ENCODE measurements at regions not wholly inside any gene's neighbourhood (a gene's known extent, or its start where the extent isn't known, plus 50 kb on each side); places are given as distances from the start of the nearest gene placed in this dataset.

GRCh38 chr2:120979921-120980320, 244.3 kb downstream of the GLI2 start:
- no peak for DNase-seq

GRCh38 chr2:120981443-120981842, 245.8 kb downstream of the GLI2 start:
- no peak for DNase-seq

- DNase-seq = no peak
Observed at GRCh38 chr2:120982598-120982997, 246.9 kb downstream of the GLI2 start.

GRCh38 chr2:120983344-120983743, 247.7 kb downstream of the GLI2 start:
- DNase-seq = no peak

- no peak for DNase-seq
Observed at GRCh38 chr2:120984046-120984445, 248.4 kb downstream of the GLI2 start.

GRCh38 chr2:120984452-120985173, 248.9 kb downstream of the GLI2 start:
- DNase-seq = no peak

GRCh38 chr2:120985174-120985996, 249.7 kb downstream of the GLI2 start:
- DNase-seq = no peak

GRCh38 chr2:120985997-120986651, 250.5 kb downstream of the GLI2 start:
- no peak for DNase-seq

GRCh38 chr2:120986898-120987650, 251.4 kb downstream of the GLI2 start:
- no peak for DNase-seq

- no peak for DNase-seq
Observed at GRCh38 chr2:120988051-120988699, 252.5 kb downstream of the GLI2 start.

GRCh38 chr2:120988700-120989511, 253.2 kb downstream of the GLI2 start:
- no peak for DNase-seq

- no peak for DNase-seq
Observed at GRCh38 chr2:120989512-120990441, 254.1 kb downstream of the GLI2 start.

GRCh38 chr2:120990451-120990871, 254.8 kb downstream of the GLI2 start:
- no peak for DNase-seq

- DNase-seq = no peak
Observed at GRCh38 chr2:120991441-120991840, 255.8 kb downstream of the GLI2 start.

GRCh38 chr2:120992791-120993555, 257.3 kb downstream of the GLI2 start:
- DNase-seq = no peak

- DNase-seq = no peak
Observed at GRCh38 chr2:120993661-120994060, 258.0 kb downstream of the GLI2 start.

GRCh38 chr2:120994301-120994995, 258.8 kb downstream of the GLI2 start:
- no peak for DNase-seq

- no peak for DNase-seq
Observed at GRCh38 chr2:120995152-120995551, 259.5 kb downstream of the GLI2 start.

- no peak for DNase-seq
Observed at GRCh38 chr2:120995656-120996190, 260.1 kb downstream of the GLI2 start.
